AG04450 (cell line): ENCODE measurements at regions not wholly inside any gene's neighbourhood (a gene's known extent, or its start where the extent isn't known, plus 50 kb on each side); places are given as distances from the start of the nearest gene placed in this dataset.

Experiments
- CTCF ChIA-PET: fragments of 300-600, 350-600 bp; formaldehyde crosslinking; extraction: SDS; loops from one replicate; lab custom pipeline; 2022; ENCODE audit warnings: antibody characterized with exemption, inconsistent platforms; lab: Charles Lee
- POLR2A ChIA-PET: fragments of 350-600 bp; formaldehyde crosslinking; extraction: SDS; loops from one replicate; lab custom pipeline; 2021; ENCODE audit warnings: antibody characterized with exemption, inconsistent platforms; lab: Yijun Ruan, JAX
- DNase-seq: peaks from one replicate; pipeline ENCODE4 v3.0.0-alpha.2; 2011; ENCODE audit warnings: low read depth, low spot score
- H3K27ac ChIP-seq: one replicate; pipeline ENCODE4 v1.5.1; 2012; ENCODE audit warnings: low read depth, low read length, control low read depth
- H3K27me3 ChIP-seq: one replicate; pipeline ENCODE4 v1.6.0; 2012; ENCODE audit warnings: low read length; ENCODE audit not compliant: control insufficient read depth, insufficient read depth
- H3K4me3 ChIP-seq: 2 replicates; pipeline ENCODE4 v1.5.1; 2011; ENCODE audit warnings: mild to moderate bottlenecking, low read depth, low read length, control low read depth
- H3K9me3 ChIP-seq: 2 replicates; pipeline ENCODE4 v1.5.1; 2012; ENCODE audit warnings: low read length; ENCODE audit not compliant: control insufficient read depth, insufficient read depth
- CTCF ChIP-seq: IDR thresholded peaks from 2 replicates; pipeline ENCODE4 v1.5.1; 2011; ENCODE audit warnings: low read depth, low read length, control low read depth, inconsistent platforms

- ChIA-PET CTCF (interaction anchor here (0.9 kb wide), 1 partner anchor 28 kb away, joined by 3 read pairs; no protein-coding TSS in a partner anchor), POLR2A (no interaction called here)
- Histone ChIP-seq H3K27me3 (peaks cover 21% of the 10 kb centered on the region), H3K27ac (no peak overlapping the region), H3K4me3 (no peak overlapping the region), H3K9me3 (no peaks in the 10 kb centered on the region)
- no peak for TF ChIP-seq CTCF
- no peak for DNase-seq
Observed at GRCh38 chr6:44682987-44683779, 295.7 kb downstream of the CDC5L start.

DNA sequence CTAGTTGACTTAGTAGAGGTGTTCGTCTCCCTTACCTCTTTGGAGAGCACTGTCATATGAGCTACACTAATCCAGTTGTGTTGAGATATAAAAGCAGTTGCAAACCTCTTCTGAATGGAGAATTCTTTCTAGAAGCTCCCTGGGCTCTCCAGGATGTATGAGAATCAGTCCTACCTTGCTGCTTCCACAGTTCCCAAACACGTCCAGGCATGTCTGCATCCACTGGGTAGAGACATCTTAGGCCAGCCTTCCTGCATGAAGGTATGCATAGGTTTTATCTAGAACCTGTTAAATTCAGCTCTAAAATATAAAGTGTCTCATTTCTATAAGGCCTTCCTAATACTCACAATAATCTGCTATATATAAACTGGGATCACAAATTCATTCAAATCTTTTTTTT, 297.7 kb downstream of the CDC5L start:
- ChIA-PET CTCF (interaction anchor here (1.6 kb wide), 1 partner anchor 30 kb away, joined by 6 read pairs; no protein-coding TSS in a partner anchor), POLR2A (no interaction called here)
- no peak for TF ChIP-seq CTCF
- Histone ChIP-seq H3K27me3 (peaks cover 11% of the 10 kb centered on the region), H3K27ac (no peak overlapping the region), H3K9me3 (no peaks in the 10 kb centered on the region), H3K4me3 (no peak overlapping the region)
- no peak for DNase-seq

- H3K27me3 ChIP-seq, result peaks cover 3% of the 10 kb centered on the region
- ChIA-PET CTCF (no interaction called here), POLR2A (no interaction called here)
- H3K27ac ChIP-seq, result no peak overlapping the region
- H3K9me3 ChIP-seq, result no peaks in the 10 kb centered on the region; the same call in 1 of the 2 replicates
- DNase-seq, result no peak
- no peak for TF ChIP-seq CTCF
- H3K4me3 ChIP-seq, result no peak overlapping the region
Observed at GRCh38 chr6:44696099-44696498, 308.6 kb downstream of the CDC5L start.

DNA sequence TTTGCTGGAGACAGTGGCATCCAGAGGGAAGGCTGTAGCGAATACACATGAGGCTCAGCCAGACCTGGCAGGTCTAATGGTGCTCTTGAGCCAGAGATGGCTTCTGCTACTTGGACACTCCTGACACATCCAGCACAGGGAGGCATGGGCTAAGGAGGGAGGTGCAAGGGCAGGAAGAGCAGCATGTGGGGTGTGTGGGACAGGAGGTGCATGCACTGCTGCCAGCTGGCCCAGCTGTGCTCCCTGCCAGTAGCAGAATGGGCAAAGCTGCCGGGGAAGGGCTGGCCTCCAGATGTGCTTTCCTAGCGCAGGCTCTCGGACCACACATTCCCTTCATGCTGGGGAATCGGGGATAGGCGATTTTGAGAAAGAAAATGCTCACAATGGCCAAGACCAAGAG, 309.2 kb downstream of the CDC5L start:
- no peak for TF ChIP-seq CTCF
- Histone ChIP-seq H3K27me3 (peaks cover 3% of the 10 kb centered on the region), H3K27ac (no peak overlapping the region), H3K4me3 (no peak overlapping the region), H3K9me3 (no peaks in the 10 kb centered on the region; the same call in 1 of the 2 replicates)
- POLR2A ChIA-PET, result no interaction called here
- no peak for DNase-seq
- CTCF ChIA-PET, result no interaction called here

GRCh38 chr6:44697327-44697726, 309.8 kb downstream of the CDC5L start:
- TF ChIP-seq CTCF, result no peak
- no peaks in the 10 kb centered on the region; the same call in 1 of the 2 replicates for H3K9me3 ChIP-seq
- peaks cover 3% of the 10 kb centered on the region for H3K27me3 ChIP-seq
- no peak overlapping the region for H3K4me3 ChIP-seq
- H3K27ac ChIP-seq, result no peak overlapping the region
- no peak for DNase-seq
- ChIA-PET CTCF (no interaction called here), POLR2A (no interaction called here)
